ENCODE measurements at regions not wholly inside any gene's neighbourhood (a gene's known extent, or its start where the extent isn't known, plus 50 kb on each side); places are given as distances from the start of the nearest gene placed in this dataset.

GRCh38 chr3:67288466-67289106 lies 290.5 kb downstream of the KBTBD8 start:
- DNase-seq (ENCODE audit: low read depth): no peak

- DNase-seq (ENCODE audit: low read depth): no peak
Observed at GRCh38 chr3:67289626-67290025, 291.5 kb downstream of the KBTBD8 start.

- no peak for DNase-seq (ENCODE audit: low read depth)
Observed at GRCh38 chr3:67290438-67290837, 292.3 kb downstream of the KBTBD8 start.

- DNase-seq (ENCODE audit: low read depth): no peak
Observed at GRCh38 chr3:67291287-67292252, 293.5 kb downstream of the KBTBD8 start.

- no peak for DNase-seq (ENCODE audit: low read depth)
Observed at GRCh38 chr3:67292356-67293121, 294.4 kb downstream of the KBTBD8 start.

GRCh38 chr3:67294341-67294740 lies 296.2 kb downstream of the KBTBD8 start:
- no peak for DNase-seq (ENCODE audit: low read depth)

GRCh38 chr3:67296039-67296892 lies 298.2 kb downstream of the KBTBD8 start:
- DNase-seq (ENCODE audit: low read depth): no peak

GRCh38 chr3:67297715-67298475 lies 299.8 kb downstream of the KBTBD8 start:
- DNase-seq (ENCODE audit: low read depth): no peak

- DNase-seq (ENCODE audit: low read depth): no peak
Observed at GRCh38 chr3:67301556-67301955, 303.4 kb downstream of the KBTBD8 start.

- no peak for DNase-seq (ENCODE audit: low read depth)
Observed at GRCh38 chr3:67302489-67302888, 304.4 kb downstream of the KBTBD8 start.

- no peak for DNase-seq (ENCODE audit: low read depth)
Observed at GRCh38 chr3:67305160-67305559, 307.1 kb downstream of the KBTBD8 start.

GRCh38 chr3:67305922-67306321 lies 307.8 kb downstream of the KBTBD8 start:
- no peak for DNase-seq (ENCODE audit: low read depth)

- no peak for DNase-seq (ENCODE audit: low read depth)
Observed at GRCh38 chr3:67311440-67311839, 313.3 kb downstream of the KBTBD8 start.

- DNase-seq (ENCODE audit: low read depth): no peak
Observed at GRCh38 chr3:67312155-67312554, 314.0 kb downstream of the KBTBD8 start.

- no peak for DNase-seq (ENCODE audit: low read depth)
Observed at GRCh38 chr3:67318162-67318561, 320.1 kb downstream of the KBTBD8 start.

GRCh38 chr3:67324554-67324953 lies 326.4 kb downstream of the KBTBD8 start:
- no peak for DNase-seq (ENCODE audit: low read depth)
